Heart right ventricle (tissue), 16 donors: ENCODE measurements at regions not wholly inside any gene's neighbourhood (a gene's known extent, or its start where the extent isn't known, plus 50 kb on each side); places are given as distances from the start of the nearest gene placed in this dataset.

ENCODE experiments used
- ATAC-seq, 8 donors: fragments of 200-7000 bp; cut with Tn5 transposase; one replicate each; pipeline ENCODE4 v1.9.1; 2020; ENCODE audit warnings: mild to moderate bottlenecking in 8 of 8, moderate library complexity in 8 of 8, moderate number of reproducible peaks in 1 of 8
- DNase-seq, 2 donors: peaks; one replicate each; pipeline ENCODE4 v3.0.0-alpha.2; 2020
- H3K27ac ChIP-seq, 10 donors: fragments of 200-600 bp; sonication (generic) in 2 of 10; one replicate each; pipeline versions ENCODE4 v1.5.0 to v1.8.0; 2020 to 2022; ENCODE audit warnings: mild to moderate bottlenecking in 3 of 10
- H3K27me3 ChIP-seq, 7 donors: fragments of 200-600 bp; one replicate each; pipeline ENCODE4 v1.8.0; 2021 to 2022; ENCODE audit warnings: mild to moderate bottlenecking in 2 of 7
- H3K36me3 ChIP-seq, 9 donors: fragments of 200-600 bp; sonication (generic) in 1 of 9; one replicate each; pipeline versions ENCODE4 v1.5.0 to v1.8.0; 2020 to 2022; ENCODE audit warnings: mild to moderate bottlenecking in 2 of 9
- H3K4me1 ChIP-seq, 9 donors: fragments of 200-600 bp; sonication (generic) in 1 of 9; one replicate each; pipeline versions ENCODE4 v1.5.0 to v1.8.0; 2020 to 2022; ENCODE audit warnings: mild to moderate bottlenecking in 4 of 9
- H3K4me3 ChIP-seq, 10 donors: fragments of 200-600 bp; sonication (generic) in 2 of 10; one replicate each; pipeline versions ENCODE4 v1.5.0 to v1.8.0; 2020 to 2022; ENCODE audit warnings: mild to moderate bottlenecking in 7 of 10, moderate library complexity in 2 of 10
- H3K9me3 ChIP-seq, 11 donors: fragments of 200-600 bp in 10 of 11; sonication (generic) in 2 of 11; one replicate each; pipeline versions ENCODE4 v1.5.0 to v1.8.0; 2013 to 2022; ENCODE audit warnings: mild to moderate bottlenecking in 2 of 11, control low read depth in 1 of 11, moderate library complexity in 1 of 11
- CTCF ChIP-seq, 9 donors: fragments of 200-600 bp; sonication (generic) in 2 of 9; IDR thresholded peaks; one replicate each; pipeline versions ENCODE4 v1.5.0 to v1.8.0; 2021 to 2022; ENCODE audit warnings: antibody characterized with exemption in 9 of 9, mild to moderate bottlenecking in 5 of 9, moderate library complexity in 1 of 9
- WGBS, 2 donors: extraction: QIAGEN DNeasy Blood & Tissue Kit; methylation state at CpG; one replicate each; pipeline ENCODE4 v1.1.7; 2013; ENCODE audit warnings: inconsistent platforms in 1 of 2; 5-methylcytosine and 5-hydroxymethylcytosine counted together
- intact Hi-C, 10 donors: fragments of 100-400 bp; cut with DNase I; formaldehyde crosslinking; loops; one replicate each; pipeline versions ENCODE4 v1.11.1 to v1.14.2; 2022
- donor health status: Arrhythmogenic right ventricular cardiomyopathy.
- donor health status: ischemic (EF 13 %, LVEDD 7.1; RV severe dilation, severe dysfunction).
- donor health status: healthy with polysubstance abuse.
- donor health status: DM: no; HTN: yes; CAD: no.
- donor health status: DM: no; HTN: no; CAD: no.
- donor health status: ischemic (EF 25% LVEDD 6.9; RV normal size, moderate dysfunction).
- donor health status: ischemic (EF 25% LVEDD 5.7; RV mildly dilated, moderate dysfunction).
- donor health status: healthy.
- donor health status: DM: yes; HTN: yes; CAD: no.
- donor health status: Ischemic cardiomyopathy.
- donor health status: ischemic (EF 35%, LVEDD 5.7; RV mildly dilated, moderate dysfunction).
- donor health status: nonischemic (EF 11% LVEDD 7.7; RV severe dilation, severe dysfunction).
- donor health status: DM: yes; HTN: yes; CAD: no.
- donor health status: PGD.
- donor health status: ischemic (EF 29% LVEDD 5.4; RV normal size, mild dysfunction).
- donor health status: nonischemic (EF 23%, LVEDD 6.1; RV moderate dilation, normal function).

GRCh38 chr6:144935181-144935580, 650.0 kb downstream of the UTRN start:
- Histone ChIP-seq H3K27ac (no peak overlapping the region), H3K9me3 (peaks cover 0 to 18% (median 4%) of the 10 kb centered on the region in 11 donors), H3K4me3 (no peak overlapping the region), H3K4me1 (no peaks in the 10 kb centered on the region), H3K27me3 (no peaks in the 10 kb centered on the region), H3K36me3 (no peaks in the 10 kb centered on the region)
- no peak for TF ChIP-seq CTCF (IDR thresholded peaks at IDR 0.05)
- intact Hi-C loops: loop anchor here in 5 of 10 donors (10.0 kb wide), 3 partner anchors 270 to 700 kb away; no protein-coding TSS in a partner anchor
- no peak for DNase-seq
- ATAC-seq: no peak

GRCh38 chr6:144935661-144936060, 650.5 kb downstream of the UTRN start:
- no peaks in the 10 kb centered on the region for H3K27me3 ChIP-seq
- intact Hi-C loops: loop anchor here in 5 of 10 donors (10.0 kb wide), 3 partner anchors 269 to 699 kb away; no protein-coding TSS in a partner anchor
- no peak overlapping the region for H3K27ac ChIP-seq
- H3K9me3 ChIP-seq: peaks cover 0 to 18% (median 4%) of the 10 kb centered on the region in 11 donors
- H3K4me3 ChIP-seq: no peak overlapping the region
- ATAC-seq (no peak), DNase-seq (no peak)
- H3K4me1 ChIP-seq: no peaks in the 10 kb centered on the region
- H3K36me3 ChIP-seq: no peaks in the 10 kb centered on the region
- WGBS, 2 donors: 83 to 100% methylated on average over 1 of the region's 1 CpG
- TF ChIP-seq CTCF (IDR thresholded peaks at IDR 0.05): no peak

GRCh38 chr6:144936764-144937163, 651.6 kb downstream of the UTRN start:
- Histone ChIP-seq H3K9me3 (peaks cover 0 to 18% (median 4%) of the 10 kb centered on the region in 11 donors), H3K27me3 (no peaks in the 10 kb centered on the region), H3K36me3 (no peaks in the 10 kb centered on the region), H3K4me1 (no peaks in the 10 kb centered on the region), H3K4me3 (no peak overlapping the region), H3K27ac (no peak overlapping the region)
- WGBS, 2 donors: 38 to 56% methylated on average over 2 of the region's 2 CpGs
- DNase-seq: no peak
- intact Hi-C loops: loop anchor here in 5 of 10 donors (10.0 kb wide), 3 partner anchors 268 to 698 kb away; no protein-coding TSS in a partner anchor
- no peak for ATAC-seq
- TF ChIP-seq CTCF (IDR thresholded peaks at IDR 0.05): no peak

GRCh38 chr6:144939921-144940320, 654.8 kb downstream of the UTRN start:
- WGBS, 2 donors: 98 to 100% methylated on average over 1 of the region's 1 CpG
- intact Hi-C loops: loop anchor here in 5 of 10 donors (10.0 kb wide), 3 partner anchors 265 to 695 kb away; no protein-coding TSS in a partner anchor
- H3K27ac ChIP-seq: no peak overlapping the region
- ATAC-seq (no peak), DNase-seq (no peak)
- H3K27me3 ChIP-seq: no peaks in the 10 kb centered on the region
- H3K36me3 ChIP-seq: no peaks in the 10 kb centered on the region
- TF ChIP-seq CTCF (IDR thresholded peaks at IDR 0.05): no peak
- no peaks in the 10 kb centered on the region for H3K4me1 ChIP-seq
- H3K9me3 ChIP-seq: peaks cover 0 to 5% (median 0%) of the 10 kb centered on the region in 11 donors
- H3K4me3 ChIP-seq: no peak overlapping the region
